GM18499 (cell line): ENCODE measurements at regions not wholly inside any gene's neighbourhood (a gene's known extent, or its start where the extent isn't known, plus 50 kb on each side); places are given as distances from the start of the nearest gene placed in this dataset.

ENCODE experiments used
- ATAC-seq: cut with Tn5 transposase; IDR thresholded peaks from one replicate; pipeline ENCODE4 v1.9.1; 2021; ENCODE audit warnings: moderate number of reproducible peaks; ENCODE audit not compliant: insufficient read depth, unreplicated experiment

DNA sequence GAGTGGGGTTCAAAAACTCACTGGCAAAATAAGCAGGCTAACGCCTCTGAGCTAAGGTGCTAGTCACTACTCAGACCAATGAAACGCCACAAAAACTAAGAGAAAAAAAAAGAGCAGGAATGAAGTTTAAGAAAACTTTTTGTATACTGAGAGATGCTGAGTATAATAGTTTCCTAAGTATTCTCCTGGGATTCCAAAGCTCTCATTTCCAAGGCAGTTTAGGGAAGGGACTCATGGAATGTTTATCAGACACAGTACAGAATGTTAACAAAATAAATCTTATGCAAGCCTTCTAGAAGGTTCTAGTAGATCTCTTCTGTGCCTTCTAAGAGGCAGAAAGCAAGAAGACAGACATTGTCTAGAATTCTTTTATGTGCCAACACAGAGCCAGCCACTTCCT, 361.9 kb downstream of the MTRR start:
- no peak for ATAC-seq

GRCh38 chr5:8233479-8233878, 364.5 kb downstream of the MTRR start:
- ATAC-seq = no peak

DNA sequence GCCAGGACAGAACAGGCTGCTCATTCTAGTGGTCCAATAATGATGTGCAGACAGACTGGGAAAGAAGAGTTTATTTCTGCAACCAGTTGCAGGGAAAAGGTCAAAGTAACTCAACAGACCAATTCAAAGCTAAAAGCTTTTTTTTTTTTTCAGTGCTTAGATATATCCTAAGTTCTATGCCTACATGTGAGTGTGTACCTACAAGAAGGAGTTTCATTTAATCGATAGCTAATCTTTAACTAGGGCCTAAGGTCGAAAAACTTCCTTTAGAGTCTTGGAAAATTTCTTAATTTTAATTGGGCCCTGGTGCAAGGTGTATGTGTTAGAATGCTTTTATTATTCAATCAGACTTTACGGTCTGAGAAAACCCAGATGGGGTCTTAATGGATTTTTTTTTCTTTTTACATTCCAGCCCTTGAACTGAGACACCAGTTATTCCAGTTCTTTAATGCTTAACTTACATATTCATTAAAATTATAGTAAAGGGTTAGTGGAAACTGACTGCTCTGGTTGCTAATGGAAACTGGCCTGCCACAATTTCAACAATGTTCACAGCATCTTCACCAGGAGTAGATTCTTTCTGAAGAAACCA, 365.3 kb downstream of the MTRR start:
- no peak for ATAC-seq

GRCh38 chr5:8238080-8238479, 369.1 kb downstream of the MTRR start:
- ATAC-seq = no peak

- ATAC-seq = no peak
Measured at GRCh38 chr5:8239198-8239597, 370.2 kb downstream of the MTRR start.

- no peak for ATAC-seq
Measured at GRCh38 chr5:8239646-8240045, 370.7 kb downstream of the MTRR start.

- no peak for ATAC-seq
Measured at GRCh38 chr5:8241076-8241475, 372.1 kb downstream of the MTRR start.

DNA sequence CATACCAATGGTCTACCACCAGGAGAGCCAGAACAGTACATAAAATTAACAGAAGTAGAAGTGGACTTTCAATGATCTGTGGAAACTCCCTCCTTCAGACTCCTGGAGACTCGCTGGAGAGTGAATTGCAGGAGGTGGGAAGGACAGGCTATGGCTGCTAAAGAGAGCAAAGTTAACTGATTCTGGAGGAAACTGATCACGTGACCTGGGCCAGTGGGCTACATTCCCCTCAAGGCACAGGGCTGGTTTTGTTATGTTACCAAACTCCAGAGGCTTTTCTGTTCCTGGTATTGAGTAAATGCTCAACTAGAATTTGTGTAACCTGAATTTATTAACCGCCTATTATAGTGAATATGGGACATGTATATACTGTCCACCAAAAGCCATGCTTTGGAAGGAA, 372.6 kb downstream of the MTRR start:
- no peak for ATAC-seq

DNA sequence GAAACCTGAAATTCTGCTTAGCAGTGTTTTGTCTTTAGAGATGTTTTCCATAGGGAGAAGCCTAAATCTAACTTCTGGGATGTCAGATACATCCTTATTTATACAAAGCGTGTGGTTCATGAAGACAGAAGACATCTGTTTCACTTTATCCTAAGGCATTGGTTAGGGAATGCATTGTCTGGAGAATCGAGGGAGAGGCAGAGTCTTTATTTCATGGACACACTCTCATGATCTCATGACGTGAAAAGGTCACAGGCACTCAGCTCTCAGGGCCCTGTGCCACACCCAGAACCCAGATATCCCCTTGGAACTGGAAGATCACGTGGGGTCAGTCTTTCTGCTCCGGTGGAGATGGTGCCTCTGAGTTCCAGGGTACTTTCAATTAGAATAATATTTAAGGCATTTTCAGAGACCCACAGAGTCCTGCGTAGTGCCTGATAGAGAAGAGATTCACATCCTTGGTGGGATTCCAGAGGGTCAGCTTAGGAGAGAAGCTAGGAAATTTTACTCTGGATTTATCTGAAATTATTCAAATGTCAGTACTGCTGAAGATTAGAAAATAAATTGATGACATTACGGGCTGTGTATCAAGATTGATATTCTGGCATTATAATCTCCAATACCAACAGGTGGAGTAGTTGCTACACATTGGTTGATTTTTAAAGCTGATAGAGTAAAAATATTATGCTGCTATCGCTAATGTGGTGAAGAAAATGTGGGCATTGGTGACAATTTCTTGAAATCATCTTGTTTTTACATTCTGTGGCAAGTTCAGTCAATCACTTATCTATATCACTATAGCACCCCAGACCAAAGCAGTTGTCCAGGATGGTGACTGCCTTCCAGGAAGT, 378.3 kb downstream of the MTRR start:
- no peak for ATAC-seq

- ATAC-seq = no peak
Measured at GRCh38 chr5:8253376-8253775, 384.4 kb downstream of the MTRR start.

- ATAC-seq = no peak
Measured at GRCh38 chr5:8254674-8255073, 385.7 kb downstream of the MTRR start.

DNA sequence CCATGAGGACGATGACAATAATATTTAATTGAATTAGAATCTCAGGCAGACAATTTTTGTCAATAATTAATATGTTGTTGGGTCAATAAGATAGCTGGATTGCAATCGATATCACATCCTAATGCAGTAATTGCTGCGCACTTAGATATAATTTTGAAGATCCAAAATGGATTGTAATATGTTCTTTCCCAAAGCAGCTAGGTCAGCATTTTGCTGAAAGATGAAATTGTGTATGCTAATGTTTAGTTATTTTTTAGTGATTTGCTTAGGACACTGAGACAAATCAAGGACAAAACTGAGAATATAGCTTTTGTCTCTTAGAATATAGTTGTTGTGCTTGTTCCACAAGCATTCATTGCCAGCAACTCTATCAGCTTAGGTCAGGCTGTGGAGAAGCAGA, 389.9 kb downstream of the MTRR start:
- no peak for ATAC-seq

GRCh38 chr5:8270246-8270645, 401.3 kb downstream of the MTRR start:
- ATAC-seq = no peak

DNA sequence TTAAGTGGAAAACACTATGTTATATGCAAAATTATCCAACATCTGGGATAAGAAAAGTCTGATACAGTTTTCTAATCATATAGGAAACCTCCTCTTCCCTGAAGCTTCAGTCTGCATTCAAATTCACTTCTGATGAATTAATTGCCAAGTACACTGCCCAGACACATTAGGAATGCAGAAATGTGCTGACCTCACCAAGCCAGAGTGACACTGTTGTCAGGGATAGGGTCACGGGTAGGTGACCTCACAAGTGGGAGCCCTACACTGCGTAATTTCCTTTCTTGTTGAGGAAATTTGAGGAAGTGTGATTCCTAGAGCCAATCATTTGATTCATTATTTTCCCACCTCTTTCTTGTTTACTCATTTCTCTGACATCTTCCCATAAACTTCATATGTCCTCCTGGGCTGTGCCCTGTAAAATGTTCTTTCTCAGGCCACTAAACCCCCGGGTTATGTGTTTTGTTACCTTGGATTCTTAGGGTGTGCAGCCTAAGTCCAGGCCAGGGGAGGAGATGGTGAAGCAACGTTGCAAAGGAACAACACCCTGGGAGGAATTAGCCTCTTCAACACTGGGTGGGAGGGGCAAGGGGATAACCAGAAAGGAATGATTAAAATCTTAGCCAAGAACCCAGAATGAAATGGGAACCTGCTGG, 411.9 kb downstream of the MTRR start:
- ATAC-seq = no peak

DNA sequence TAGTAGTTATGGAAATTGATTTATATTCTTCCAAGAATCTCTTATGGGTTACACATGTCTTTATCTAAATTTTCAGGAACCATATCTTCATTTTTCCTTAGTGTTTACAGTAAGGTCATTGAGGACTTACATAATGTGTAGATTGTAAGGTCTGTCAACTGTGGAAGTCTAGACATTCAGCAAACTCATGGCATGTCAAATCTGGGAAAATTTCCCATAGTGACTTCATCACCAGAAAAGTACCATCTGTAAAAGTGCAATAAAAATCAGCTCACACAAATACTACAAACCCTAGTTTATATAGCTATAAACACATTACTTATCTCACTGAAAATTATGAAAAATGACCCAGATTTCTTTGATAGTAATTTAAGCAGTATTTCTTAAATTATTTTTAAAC, 419.4 kb downstream of the MTRR start:
- ATAC-seq = no peak

DNA sequence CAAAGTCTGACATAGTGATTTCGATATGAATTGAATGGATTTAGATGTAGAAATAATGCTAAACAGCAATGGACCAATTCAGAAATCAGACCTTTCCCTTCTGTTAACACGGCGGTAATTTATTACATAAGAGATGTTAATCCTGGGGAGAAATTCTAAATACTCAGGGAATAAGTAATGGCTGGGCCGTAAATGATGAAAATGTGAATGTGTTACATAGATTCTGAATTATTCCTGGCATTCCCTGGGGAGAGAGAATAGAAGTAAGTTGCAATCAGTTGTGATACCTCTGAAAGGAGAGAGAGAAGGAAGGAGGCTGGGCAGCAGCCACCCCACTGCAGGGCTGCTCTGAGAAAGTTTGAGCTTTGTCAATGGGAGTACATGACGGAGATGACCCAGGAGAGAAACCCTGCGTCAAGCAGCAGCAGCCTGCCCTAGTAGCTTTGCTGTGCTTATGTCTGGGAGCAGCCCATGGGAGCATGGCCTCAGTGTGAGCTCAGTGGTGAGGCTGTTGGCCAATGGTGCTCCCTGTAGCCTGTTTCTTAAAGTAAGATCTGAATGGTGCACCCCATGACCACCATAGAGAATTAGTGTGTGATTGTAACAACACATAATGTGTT, 420.1 kb downstream of the MTRR start:
- no peak for ATAC-seq

- ATAC-seq = no peak
Measured at GRCh38 chr5:8289779-8290178, 420.8 kb downstream of the MTRR start.

GRCh38 chr5:8290721-8291120, 421.8 kb downstream of the MTRR start:
- ATAC-seq = no peak

DNA sequence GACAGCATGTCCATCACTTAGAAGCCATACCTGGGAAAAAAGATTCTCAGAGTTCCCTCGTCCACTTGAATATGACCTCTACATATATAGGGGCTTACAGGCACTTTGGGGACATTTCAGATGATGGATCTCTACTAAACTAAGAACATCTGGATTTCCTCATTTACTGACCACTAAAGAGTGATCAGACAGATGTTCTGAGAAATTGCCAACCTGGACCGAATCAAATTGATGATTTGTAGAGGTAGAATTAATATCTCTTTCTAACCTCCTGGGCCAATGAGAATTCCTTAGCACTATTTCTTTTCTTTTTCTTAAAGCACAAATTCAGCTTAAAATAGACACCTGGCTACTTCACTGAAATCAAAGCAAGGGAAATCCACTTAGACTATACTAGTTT, 422.7 kb downstream of the MTRR start:
- no peak for ATAC-seq

- ATAC-seq = no peak
Measured at GRCh38 chr5:8295141-8295540, 426.2 kb downstream of the MTRR start.

DNA sequence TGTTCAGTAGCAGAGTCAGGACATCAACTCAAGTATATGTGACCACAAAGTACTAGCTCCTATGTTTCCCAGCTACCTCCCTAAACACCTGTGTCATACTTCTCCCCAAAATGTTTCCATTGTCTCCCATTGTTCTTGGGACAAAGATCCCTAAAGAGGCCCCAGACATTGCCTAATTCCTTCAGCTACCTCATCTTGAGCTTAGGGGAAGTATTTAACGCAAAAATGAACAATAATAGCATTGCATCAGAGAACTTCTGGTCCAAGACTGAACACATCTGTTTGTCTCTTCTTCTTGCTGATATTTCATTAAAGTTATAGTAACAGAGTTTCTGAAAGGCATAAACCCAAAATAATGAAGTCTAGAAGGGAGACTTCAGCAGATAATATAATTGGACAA, 430.8 kb downstream of the MTRR start:
- ATAC-seq = no peak
